Upper lobe of left lung (tissue), 6 donors: ENCODE measurements at regions not wholly inside any gene's neighbourhood (a gene's known extent, or its start where the extent isn't known, plus 50 kb on each side); places are given as distances from the start of the nearest gene placed in this dataset.
"Not testable (repeated sequence)": the region's sequence is repeated elsewhere in the genome, so short reads cannot be mapped to it uniquely, and the experiment has no call there.

Experiments
- ATAC-seq, 2 donors: fragments of 200-7000 bp; cut with Tn5 transposase; one replicate each; pipeline ENCODE4 v1.9.1; 2022; ENCODE audit warnings: mild to moderate bottlenecking in 2 of 2, moderate library complexity in 2 of 2; ENCODE audit not compliant: low FRiP score in 2 of 2
- DNase-seq, 2 donors: peaks; one replicate each; pipeline ENCODE4 v3.0.0-alpha.2; 2019 to 2020
- H3K27ac ChIP-seq, 4 donors: fragments of 200-600 bp; sonication (generic); one replicate each; pipeline ENCODE4 v1.5.1; 2016 to 2019
- H3K27me3 ChIP-seq, 4 donors: fragments of 200-600 bp; sonication (generic); one replicate each; pipeline ENCODE4 v1.5.1; 2017 to 2019
- H3K36me3 ChIP-seq, 4 donors: fragments of 200-600 bp; sonication (generic); one replicate each; pipeline ENCODE4 v1.5.1; 2016 to 2019
- H3K4me1 ChIP-seq, 4 donors: fragments of 200-600 bp; sonication (generic); one replicate each; pipeline ENCODE4 v1.5.1; 2018 to 2019
- H3K4me3 ChIP-seq, 4 donors: fragments of 200-600 bp; sonication (generic); one replicate each; pipeline ENCODE4 v1.5.1; 2017 to 2019; ENCODE audit warnings: mild to moderate bottlenecking in 2 of 4, moderate library complexity in 1 of 4
- H3K9me3 ChIP-seq, 4 donors: fragments of 200-600 bp; sonication (generic); one replicate each; pipeline ENCODE4 v1.5.1; 2018 to 2019
- EP300 ChIP-seq, 4 donors: sonication (generic); formaldehyde crosslinking; IDR thresholded peaks; one replicate each; pipeline ENCODE4 v1.5.1; 2017; ENCODE audit warnings: antibody characterized with exemption in 4 of 4, control low read depth in 2 of 4
- POLR2A ChIP-seq, 4 donors: fragments of 450-650 bp; IDR thresholded peaks; one replicate each; pipeline ENCODE4 v1.5.1; 2016 to 2017; ENCODE audit warnings: antibody characterized with exemption in 4 of 4, mild to moderate bottlenecking in 2 of 4
- POLR2AphosphoS5 ChIP-seq, 2 donors: sonication (generic); formaldehyde crosslinking; IDR thresholded peaks; one replicate each; pipeline ENCODE4 v1.5.1; 2017; ENCODE audit warnings: antibody characterized with exemption in 2 of 2
- WGBS, 2 donors: methylation state at CpG; one replicate each; pipeline ENCODE4 v1.1.5; 2017 to 2018; 5-methylcytosine and 5-hydroxymethylcytosine counted together
- TF ChIP-seq, protein P1 (sequence below), 6 experiments: fragments of 450-650 bp in 4 of 6; fragments of 200-600 bp in 2 of 6; sonication (generic) in 2 of 6; IDR thresholded peaks; one replicate each; pipeline ENCODE4 v1.5.1; 2016 to 2019; ENCODE audit warnings: antibody characterized with exemption in 6 of 6
- donor health status: DM: no; HTN: no; CAD: no; lungs with moderate emphysema.
- donor health status: DM: no; HTN: yes; CAD: no; lungs with severe emphysema.

DNA sequence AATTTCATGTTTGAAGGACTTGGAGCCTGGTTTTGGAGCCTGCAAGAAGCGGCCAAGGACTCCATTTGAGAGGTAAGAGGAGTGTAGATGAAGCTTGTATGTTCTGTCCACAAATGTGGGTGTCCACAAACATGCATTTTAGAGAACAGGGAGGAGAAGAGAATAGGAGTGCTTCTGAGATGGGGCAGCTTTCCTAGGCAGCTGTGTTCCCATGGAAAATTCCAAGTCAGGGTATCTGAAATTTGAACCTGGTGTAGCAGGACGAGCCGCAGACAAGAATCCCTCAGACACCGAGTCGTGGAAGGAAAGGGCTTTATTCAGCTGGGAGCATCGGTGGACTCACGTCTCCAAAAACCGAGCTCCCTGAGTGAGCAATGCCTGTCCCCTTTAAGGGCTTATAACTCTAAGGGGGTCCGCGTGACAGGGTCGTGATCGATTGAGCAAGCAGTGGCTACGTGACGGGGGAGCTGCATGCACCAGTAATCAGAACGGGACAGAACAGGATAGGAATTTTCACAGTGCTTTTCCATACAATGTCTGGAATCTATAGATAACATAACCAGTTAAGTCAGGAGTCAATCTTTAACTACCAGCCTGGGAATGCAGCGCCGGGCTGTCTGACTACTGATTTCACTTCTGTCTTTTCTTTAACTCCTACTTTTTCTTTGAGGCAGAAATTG, 71.4 kb upstream of the WDR72 start:
- DNase-seq (no peak), ATAC-seq (no peak)
- H3K9me3 ChIP-seq: no peaks in the 10 kb centered on the region
- no peak overlapping the region for H3K27ac ChIP-seq
- H3K4me3 ChIP-seq: no peak overlapping the region
- H3K36me3 ChIP-seq: no peaks in the 10 kb centered on the region
- TF ChIP-seq EP300 (IDR thresholded peaks at IDR 0.05) (no peak), POLR2A (IDR thresholded peaks at IDR 0.05) (no peak), POLR2AphosphoS5 (IDR thresholded peaks at IDR 0.05) (no peak)
- TF ChIP-seq, protein P1, sequence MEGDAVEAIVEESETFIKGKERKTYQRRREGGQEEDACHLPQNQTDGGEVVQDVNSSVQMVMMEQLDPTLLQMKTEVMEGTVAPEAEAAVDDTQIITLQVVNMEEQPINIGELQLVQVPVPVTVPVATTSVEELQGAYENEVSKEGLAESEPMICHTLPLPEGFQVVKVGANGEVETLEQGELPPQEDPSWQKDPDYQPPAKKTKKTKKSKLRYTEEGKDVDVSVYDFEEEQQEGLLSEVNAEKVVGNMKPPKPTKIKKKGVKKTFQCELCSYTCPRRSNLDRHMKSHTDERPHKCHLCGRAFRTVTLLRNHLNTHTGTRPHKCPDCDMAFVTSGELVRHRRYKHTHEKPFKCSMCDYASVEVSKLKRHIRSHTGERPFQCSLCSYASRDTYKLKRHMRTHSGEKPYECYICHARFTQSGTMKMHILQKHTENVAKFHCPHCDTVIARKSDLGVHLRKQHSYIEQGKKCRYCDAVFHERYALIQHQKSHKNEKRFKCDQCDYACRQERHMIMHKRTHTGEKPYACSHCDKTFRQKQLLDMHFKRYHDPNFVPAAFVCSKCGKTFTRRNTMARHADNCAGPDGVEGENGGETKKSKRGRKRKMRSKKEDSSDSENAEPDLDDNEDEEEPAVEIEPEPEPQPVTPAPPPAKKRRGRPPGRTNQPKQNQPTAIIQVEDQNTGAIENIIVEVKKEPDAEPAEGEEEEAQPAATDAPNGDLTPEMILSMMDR (IDR thresholded peaks at IDR 0.05): no peak
- H3K4me1 ChIP-seq: peaks cover 0 to 5% (median 1%) of the 10 kb centered on the region in 4 donors
- no peaks in the 10 kb centered on the region for H3K27me3 ChIP-seq
- 59 to 66% methylated on average over 17 of the region's 17 CpGs for WGBS, 2 donors

DNA sequence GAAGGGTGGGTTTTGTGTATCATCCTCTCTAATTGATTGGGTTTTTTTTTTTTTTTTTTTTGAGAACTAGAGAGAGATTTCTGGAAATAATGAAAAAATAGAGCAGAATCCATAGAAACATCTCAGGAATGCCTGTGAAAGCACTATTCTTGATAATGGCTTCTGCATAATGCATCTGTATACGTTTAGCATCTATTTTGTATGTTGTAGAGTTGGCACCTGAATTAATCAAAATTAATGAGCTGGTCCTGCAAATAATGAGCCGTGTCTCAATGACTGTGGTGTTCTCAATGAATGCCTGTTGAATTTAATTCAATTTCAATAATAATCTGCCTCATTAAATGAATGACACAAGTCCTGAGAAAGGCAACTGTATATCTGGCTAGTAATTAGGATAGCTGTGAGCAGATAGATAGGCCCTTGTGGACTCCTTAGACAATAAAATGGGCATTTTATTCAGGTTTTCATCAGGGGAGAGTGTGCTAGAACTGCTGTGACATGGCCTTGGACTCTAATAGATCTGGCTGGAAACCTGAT, 70.5 kb upstream of the WDR72 start:
- Histone ChIP-seq H3K4me1 (peaks cover 0 to 5% (median 1%) of the 10 kb centered on the region in 4 donors), H3K9me3 (no peaks in the 10 kb centered on the region), H3K36me3 (no peaks in the 10 kb centered on the region), H3K27me3 (no peaks in the 10 kb centered on the region), H3K4me3 (no peak overlapping the region), H3K27ac (no peak overlapping the region)
- TF ChIP-seq, protein P1 (IDR thresholded peaks at IDR 0.05): no peak
- TF ChIP-seq POLR2A (IDR thresholded peaks at IDR 0.05) (no peak), EP300 (IDR thresholded peaks at IDR 0.05) (no peak), POLR2AphosphoS5 (IDR thresholded peaks at IDR 0.05) (no peak)
- no peak for DNase-seq
- no peak for ATAC-seq
- 85 to 89% methylated on average over 2 of the region's 2 CpGs for WGBS, 2 donors

DNA sequence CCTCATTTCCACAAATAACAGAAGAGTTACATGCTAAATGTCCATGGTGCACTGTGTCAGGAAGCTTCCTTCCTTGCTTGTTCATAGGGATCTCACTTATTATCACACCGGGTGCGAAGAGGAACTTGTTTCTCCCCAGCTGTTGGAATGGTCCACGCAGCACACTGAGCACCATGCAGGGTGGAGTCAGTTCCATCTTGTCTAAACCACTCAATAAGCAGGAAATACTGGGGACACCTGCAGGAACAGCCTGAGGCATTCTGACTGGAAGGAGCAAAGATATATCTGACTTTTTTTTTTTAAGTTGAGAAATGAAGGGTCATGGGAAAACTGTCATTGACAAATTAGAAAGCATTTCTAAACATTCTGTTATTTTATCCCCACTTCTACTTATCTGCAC, 70.0 kb upstream of the WDR72 start:
- ATAC-seq (no peak), DNase-seq (no peak)
- TF ChIP-seq POLR2A (IDR thresholded peaks at IDR 0.05) (no peak), POLR2AphosphoS5 (IDR thresholded peaks at IDR 0.05) (no peak), EP300 (IDR thresholded peaks at IDR 0.05) (no peak)
- TF ChIP-seq, protein P1 (IDR thresholded peaks at IDR 0.05): no peak
- H3K9me3 ChIP-seq: peaks cover 0 to 2% (median under 1%) of the 10 kb centered on the region in 4 donors
- WGBS, 2 donors: 85 to 87% methylated on average over 3 of the region's 3 CpGs
- H3K4me3 ChIP-seq: no peak overlapping the region
- H3K27ac ChIP-seq: no peak overlapping the region
- peaks cover 0 to 5% (median 1%) of the 10 kb centered on the region in 4 donors for H3K4me1 ChIP-seq
- H3K36me3 ChIP-seq: no peaks in the 10 kb centered on the region
- H3K27me3 ChIP-seq: no peaks in the 10 kb centered on the region

DNA sequence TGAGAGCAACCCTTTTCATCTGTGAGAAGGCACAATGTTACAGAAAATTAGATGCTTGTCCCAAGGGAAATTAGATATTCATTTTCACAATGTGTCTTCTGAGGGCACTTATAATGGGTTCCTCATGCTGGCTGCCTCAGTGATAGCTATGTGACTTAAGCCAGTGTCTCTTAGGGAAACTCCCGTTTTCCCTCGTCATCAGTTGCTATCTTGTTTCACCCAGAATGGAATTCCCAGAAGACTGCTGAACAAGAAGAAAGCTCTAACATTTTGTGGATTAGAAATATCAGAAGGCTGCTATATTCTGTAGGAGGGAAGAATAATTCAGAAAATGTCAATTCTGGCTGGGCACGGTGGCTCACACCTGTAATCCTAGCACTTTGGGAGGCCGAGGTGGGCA, 67.9 kb upstream of the WDR72 start:
- Histone ChIP-seq H3K4me1 (no peaks in the 10 kb centered on the region), H3K27ac (no peak overlapping the region), H3K36me3 (no peaks in the 10 kb centered on the region), H3K27me3 (no peaks in the 10 kb centered on the region), H3K9me3 (peaks cover 0 to 6% (median 2%) of the 10 kb centered on the region in 4 donors), H3K4me3 (no peak overlapping the region)
- TF ChIP-seq POLR2A (IDR thresholded peaks at IDR 0.05) (no peak), POLR2AphosphoS5 (IDR thresholded peaks at IDR 0.05) (no peak), EP300 (IDR thresholded peaks at IDR 0.05) (no peak)
- TF ChIP-seq, protein P1 (IDR thresholded peaks at IDR 0.05): no peak
- 83 to 89% methylated on average over 4 of the region's 4 CpGs for WGBS, 2 donors
- no peak for DNase-seq
- no peak for ATAC-seq

DNA sequence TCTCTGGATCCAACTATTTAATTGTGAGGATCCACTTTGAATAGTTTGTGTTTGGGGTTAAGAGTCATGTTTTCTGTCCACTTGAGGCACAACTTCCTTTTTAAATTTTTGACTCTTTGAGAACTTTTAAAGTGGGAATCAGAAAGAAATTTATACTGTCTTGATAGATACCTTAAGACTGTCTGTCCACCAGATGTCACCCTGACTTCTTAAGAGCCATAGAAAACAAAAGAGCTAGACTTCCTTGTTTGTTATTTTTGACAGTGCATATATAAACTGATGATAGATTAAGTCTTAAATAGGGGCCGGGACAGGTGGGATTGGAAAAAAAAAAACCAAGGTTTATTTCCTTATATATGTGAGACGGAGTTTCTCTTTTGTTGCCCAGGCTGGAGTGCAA, 52.1 kb upstream of the WDR72 start:
- Histone ChIP-seq H3K4me3 (no peak overlapping the region), H3K36me3 (no peaks in the 10 kb centered on the region), H3K27ac (no peak overlapping the region), H3K4me1 (no peaks in the 10 kb centered on the region), H3K27me3 (no peaks in the 10 kb centered on the region), H3K9me3 (no peaks in the 10 kb centered on the region)
- DNase-seq (no peak), ATAC-seq (no peak)
- TF ChIP-seq EP300 (IDR thresholded peaks at IDR 0.05) (no peak), POLR2AphosphoS5 (IDR thresholded peaks at IDR 0.05) (no peak), POLR2A (IDR thresholded peaks at IDR 0.05) (no peak)
- TF ChIP-seq, protein P1 (IDR thresholded peaks at IDR 0.05): no peak
- WGBS, 2 donors: 15 to 20% methylated on average over 2 of the region's 2 CpGs

DNA sequence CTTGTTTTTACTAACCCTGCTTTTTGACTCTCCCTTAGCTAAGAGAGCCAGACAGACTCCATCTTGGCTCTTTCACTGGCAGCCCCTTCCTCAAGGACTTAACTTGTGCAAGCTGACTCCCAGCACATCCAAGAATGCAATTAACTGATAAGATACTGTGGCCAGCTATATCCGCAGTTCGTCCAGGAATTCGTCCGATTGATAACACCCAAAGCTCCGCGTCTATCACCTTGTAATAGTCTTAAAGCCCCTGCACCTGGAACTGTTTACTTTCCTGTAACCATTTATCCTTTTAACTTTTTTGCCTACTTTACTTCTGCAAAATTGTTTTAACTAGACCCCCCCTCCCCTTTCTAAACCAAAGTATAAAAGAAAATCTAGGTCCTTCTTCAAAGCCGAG, 50.8 kb upstream of the WDR72 start:
- not testable (repeated sequence) for H3K4me1 ChIP-seq, DNase-seq, H3K27ac ChIP-seq, H3K9me3 ChIP-seq, H3K27me3 ChIP-seq, H3K36me3 ChIP-seq, ATAC-seq, H3K4me3 ChIP-seq
- WGBS, 2 donors: 65 to 66% methylated on average over 7 of the region's 7 CpGs
